AG04449 (cell line): ENCODE measurements at regions not wholly inside any gene's neighbourhood (a gene's known extent, or its start where the extent isn't known, plus 50 kb on each side); places are given as distances from the start of the nearest gene placed in this dataset.

Experiments
- CTCF ChIA-PET: fragments of 350-600 bp; formaldehyde crosslinking; extraction: SDS; loops from one replicate; lab custom pipeline; 2021; ENCODE audit warnings: antibody characterized with exemption; lab: Yijun Ruan, JAX
- POLR2A ChIA-PET: fragments of 400-600, 350-600 bp; formaldehyde crosslinking; extraction: SDS; loops from one replicate; lab custom pipeline; 2020; ENCODE audit warnings: antibody characterized with exemption, inconsistent platforms; lab: Yijun Ruan, JAX
- DNase-seq: peaks from one replicate; pipeline ENCODE4 v3.0.0-alpha.2; 2010; ENCODE audit warnings: low read depth, low spot score
- H3K4me3 ChIP-seq: 2 replicates; pipeline ENCODE4 v1.5.1; 2011; ENCODE audit warnings: low read depth, mild to moderate bottlenecking, control low read depth, low read length
- CTCF ChIP-seq: IDR thresholded peaks from one replicate; pipeline ENCODE4 v1.5.1; 2011; ENCODE audit warnings: mild to moderate bottlenecking, moderate library complexity, low read length, control low read depth, inconsistent platforms; ENCODE audit not compliant: insufficient read depth; ENCODE audit errors: missing control alignments

DNA sequence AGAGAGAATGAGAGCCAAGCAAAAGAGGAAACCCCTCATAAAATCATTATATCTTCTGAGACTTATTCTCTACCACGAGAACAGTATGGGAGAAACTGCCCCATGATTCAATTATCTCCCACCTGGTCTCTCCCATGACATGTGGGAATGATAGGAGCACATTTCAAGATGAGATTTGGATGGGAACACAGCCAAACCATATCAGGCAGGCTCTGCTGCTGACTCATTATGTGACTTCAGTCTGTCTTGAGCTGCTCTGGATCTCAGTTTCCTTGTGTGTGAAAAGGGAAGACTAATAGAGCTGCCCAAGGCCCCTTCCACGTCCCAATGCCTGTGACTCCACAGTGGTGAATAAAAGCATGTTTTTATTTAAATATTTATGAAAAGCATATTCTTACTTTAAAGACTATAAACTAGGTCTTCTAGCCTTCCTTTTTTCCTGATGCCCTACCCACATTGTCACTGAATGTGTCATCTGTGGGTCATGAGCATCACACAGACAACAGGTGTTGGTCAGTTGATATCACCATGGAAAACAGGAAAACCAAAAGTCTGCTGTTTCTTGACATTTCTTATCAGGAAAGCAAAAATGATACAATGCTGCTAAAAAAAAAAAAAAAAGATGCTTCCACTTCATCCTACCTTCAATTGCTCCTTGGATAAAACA is 96.0 kb upstream of the PPP2R3A start:
- ChIA-PET POLR2A (no interaction called here), CTCF (interaction anchor here (0.6 to 1.7 kb wide), 2 partner anchors 173 to 1448 kb away, joined by 3 to 5 read pairs; no protein-coding TSS in a partner anchor)
- no peak for TF ChIP-seq CTCF
- no peak for DNase-seq
- no peak overlapping the region for H3K4me3 ChIP-seq

DNA sequence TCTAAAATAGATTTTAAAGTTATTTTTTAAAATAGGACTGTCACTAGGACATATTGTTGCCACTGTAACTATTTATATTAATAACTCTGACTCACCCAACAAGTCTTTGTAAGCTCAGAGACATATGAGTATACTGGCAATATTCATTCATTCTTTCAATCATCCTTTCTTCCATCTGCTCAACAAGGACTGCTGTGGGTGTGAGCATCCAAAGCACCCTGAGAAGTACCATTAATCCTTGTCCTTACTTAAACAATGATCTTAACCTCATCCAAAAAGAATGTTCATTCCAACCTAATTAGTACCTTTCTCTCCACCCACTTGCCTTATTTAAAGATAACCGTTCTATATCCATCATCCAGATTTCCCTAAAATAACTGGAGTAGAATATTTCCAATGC is 94.2 kb upstream of the PPP2R3A start:
- DNase-seq: no peak
- POLR2A ChIA-PET: no interaction called here
- no peak for TF ChIP-seq CTCF
- H3K4me3 ChIP-seq: no peak overlapping the region
- CTCF ChIA-PET: no interaction called here

- POLR2A ChIA-PET: no interaction called here
- CTCF ChIA-PET: no interaction called here
Observed at GRCh38 chr3:135874035-135874434, 91.5 kb upstream of the PPP2R3A start.

GRCh38 chr3:135878501-135878900 is 87.0 kb upstream of the PPP2R3A start:
- ChIA-PET POLR2A (no interaction called here), CTCF (no interaction called here)
- TF ChIP-seq CTCF: no peak
- no peak for DNase-seq
- H3K4me3 ChIP-seq: no peak overlapping the region

More at GRCh38 chr3:135874035-135874434, 91.5 kb upstream of the PPP2R3A start:
- H3K4me3 ChIP-seq: no peak overlapping the region
- TF ChIP-seq CTCF: no peak
- DNase-seq: no peak

- TF ChIP-seq CTCF: no peak
- H3K4me3 ChIP-seq: no peak overlapping the region
- ChIA-PET POLR2A (no interaction called here), CTCF (interaction anchor here (1.1 to 5.2 kb wide), 4 partner anchors 9 to 1091 kb away, joined by 4 to 29 read pairs (median 4); partner anchors contain the start of gene EPHB1)
- no peak for DNase-seq
Observed at GRCh38 chr3:135885885-135886284, 79.6 kb upstream of the PPP2R3A start.

DNA sequence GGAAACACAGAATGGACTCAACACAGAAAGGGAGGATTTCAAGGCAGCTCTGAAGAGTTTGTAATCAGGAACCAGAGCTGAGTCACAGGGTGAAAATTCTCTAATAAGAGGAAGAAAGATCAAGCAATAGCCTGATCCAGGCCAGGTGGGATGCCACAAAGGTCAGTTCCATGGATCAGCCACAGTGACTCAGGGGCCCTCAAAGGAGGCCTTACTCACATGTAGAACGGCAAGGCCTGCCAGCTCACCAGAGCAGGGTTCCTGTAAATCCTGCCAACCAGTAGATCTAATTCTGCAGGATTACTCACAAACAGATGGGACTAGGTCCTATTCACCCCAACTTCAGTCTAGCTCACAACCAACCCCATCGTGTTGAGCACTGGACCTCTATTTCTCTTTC is 78.3 kb upstream of the PPP2R3A start:
- no peak for TF ChIP-seq CTCF
- no peak overlapping the region for H3K4me3 ChIP-seq
- POLR2A ChIA-PET: no interaction called here
- DNase-seq: no peak
- CTCF ChIA-PET: interaction anchor here (1.7 to 5.2 kb wide), 2 partner anchors 8 to 155 kb away, joined by 5 to 29 read pairs; no protein-coding TSS in a partner anchor
